ENCODE measurements at regions not wholly inside any gene's neighbourhood (a gene's known extent, or its start where the extent isn't known, plus 50 kb on each side); places are given as distances from the start of the nearest gene placed in this dataset.

DNA sequence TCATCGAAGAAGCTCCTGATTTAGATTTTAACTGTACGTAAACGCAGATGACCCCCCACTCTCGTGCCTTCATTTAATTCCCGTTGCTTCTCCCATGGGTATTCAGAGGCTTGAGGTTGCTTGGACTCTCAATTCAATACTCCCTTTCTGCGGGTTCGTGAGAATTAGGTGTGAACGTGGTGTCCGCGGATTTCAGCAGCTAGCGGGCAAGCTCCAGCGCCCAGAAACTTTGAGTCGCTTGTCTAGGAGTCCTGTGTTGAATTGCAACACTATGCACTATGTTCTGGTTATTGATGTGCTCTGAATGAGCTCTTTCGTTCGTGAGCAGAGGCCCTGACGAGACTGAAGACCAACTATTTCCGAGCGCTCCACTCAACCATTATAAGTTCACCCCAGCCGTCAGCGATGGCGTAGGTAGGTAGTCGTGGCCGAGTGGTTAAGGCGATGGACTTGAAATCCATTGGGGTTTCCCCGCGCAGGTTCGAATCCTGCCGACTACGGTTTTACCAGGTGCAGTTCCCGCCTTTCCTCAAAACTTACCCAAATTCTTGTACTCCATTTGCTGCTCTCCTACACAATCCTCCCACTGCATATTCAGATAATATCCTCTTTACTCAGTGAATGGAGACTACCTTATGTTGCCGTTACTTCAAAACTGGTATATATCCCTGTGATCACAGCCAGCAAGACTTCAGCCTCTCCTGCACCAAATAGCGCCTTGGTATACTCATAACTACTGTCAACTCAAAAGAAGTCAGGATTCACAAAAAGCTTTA lies 72.6 kb upstream of the ZNF184 start:
- TF ChIP-seq CSRNP3 (CRISPR knock-in tag; IDR thresholded peaks at IDR 0.05) (no peak), ZNF70 (CRISPR knock-in tag; IDR thresholded peaks at IDR 0.05) (no peak), ESRRG (CRISPR knock-in tag; IDR thresholded peaks at IDR 0.05) (no peak), PPARA (CRISPR knock-in tag; IDR thresholded peaks at IDR 0.05; ENCODE audit: borderline replicate concordance) (no peak), ZNF565 (CRISPR knock-in tag; conservative IDR thresholded peaks at IDR 0.05; ENCODE audit: low read depth) (no peak), RARB (CRISPR knock-in tag; IDR thresholded peaks at IDR 0.05) (no peak), ZFP30 (CRISPR knock-in tag; IDR thresholded peaks at IDR 0.05) (no peak), ZC3H10 (CRISPR knock-in tag; IDR thresholded peaks at IDR 0.05) (no peak), ARNTL (CRISPR knock-in tag; IDR thresholded peaks at IDR 0.05; ENCODE audit: borderline replicate concordance, low read depth) (no peak), ZNF8 (CRISPR knock-in tag; IDR thresholded peaks at IDR 0.05) (no peak), TSHZ2 (CRISPR knock-in tag; IDR thresholded peaks at IDR 0.05) (no peak)
- TF ChIP-seq, protein P1, sequence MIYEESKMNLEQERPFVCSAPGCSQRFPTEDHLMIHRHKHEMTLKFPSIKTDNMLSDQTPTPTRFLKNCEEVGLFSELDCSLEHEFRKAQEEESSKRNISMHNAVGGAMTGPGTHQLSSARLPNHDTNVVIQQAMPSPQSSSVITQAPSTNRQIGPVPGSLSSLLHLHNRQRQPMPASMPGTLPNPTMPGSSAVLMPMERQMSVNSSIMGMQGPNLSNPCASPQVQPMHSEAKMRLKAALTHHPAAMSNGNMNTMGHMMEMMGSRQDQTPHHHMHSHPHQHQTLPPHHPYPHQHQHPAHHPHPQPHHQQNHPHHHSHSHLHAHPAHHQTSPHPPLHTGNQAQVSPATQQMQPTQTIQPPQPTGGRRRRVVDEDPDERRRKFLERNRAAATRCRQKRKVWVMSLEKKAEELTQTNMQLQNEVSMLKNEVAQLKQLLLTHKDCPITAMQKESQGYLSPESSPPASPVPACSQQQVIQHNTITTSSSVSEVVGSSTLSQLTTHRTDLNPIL (CRISPR knock-in tag; IDR thresholded peaks at IDR 0.05; ENCODE audit: low read depth), result no peak
- TF ChIP-seq, protein P2, sequence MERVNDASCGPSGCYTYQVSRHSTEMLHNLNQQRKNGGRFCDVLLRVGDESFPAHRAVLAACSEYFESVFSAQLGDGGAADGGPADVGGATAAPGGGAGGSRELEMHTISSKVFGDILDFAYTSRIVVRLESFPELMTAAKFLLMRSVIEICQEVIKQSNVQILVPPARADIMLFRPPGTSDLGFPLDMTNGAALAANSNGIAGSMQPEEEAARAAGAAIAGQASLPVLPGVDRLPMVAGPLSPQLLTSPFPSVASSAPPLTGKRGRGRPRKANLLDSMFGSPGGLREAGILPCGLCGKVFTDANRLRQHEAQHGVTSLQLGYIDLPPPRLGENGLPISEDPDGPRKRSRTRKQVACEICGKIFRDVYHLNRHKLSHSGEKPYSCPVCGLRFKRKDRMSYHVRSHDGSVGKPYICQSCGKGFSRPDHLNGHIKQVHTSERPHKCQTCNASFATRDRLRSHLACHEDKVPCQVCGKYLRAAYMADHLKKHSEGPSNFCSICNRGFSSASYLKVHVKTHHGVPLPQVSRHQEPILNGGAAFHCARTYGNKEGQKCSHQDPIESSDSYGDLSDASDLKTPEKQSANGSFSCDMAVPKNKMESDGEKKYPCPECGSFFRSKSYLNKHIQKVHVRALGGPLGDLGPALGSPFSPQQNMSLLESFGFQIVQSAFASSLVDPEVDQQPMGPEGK (CRISPR knock-in tag; IDR thresholded peaks at IDR 0.05; ENCODE audit: borderline replicate concordance), result no peak
